Astrocyte of the hippocampus (primary cell): ENCODE measurements at regions not wholly inside any gene's neighbourhood (a gene's known extent, or its start where the extent isn't known, plus 50 kb on each side); places are given as distances from the start of the nearest gene placed in this dataset.
"Not testable (repeated sequence)": the region's sequence is repeated elsewhere in the genome, so short reads cannot be mapped to it uniquely, and the experiment has no call there.

Source experiments
- DNase-seq: peaks from one replicate; pipeline ENCODE4 v3.0.0; 2011; ENCODE audit warnings: low read depth, low spot score

GRCh38 chr3:170814822-170815221 is 55.2 kb downstream of the RPL22L1 start:
- no peak for DNase-seq

- no peak for DNase-seq
These were observed 56.7 kb downstream of the RPL22L1 start for GRCh38 chr3:170813266-170813665.

GRCh38 chr3:170811928-170812591 is 57.9 kb downstream of the RPL22L1 start:
- DNase-seq: peak; percentile 89

GRCh38 chr3:170811515-170811914 is 58.5 kb downstream of the RPL22L1 start:
- peak; percentile 55 for DNase-seq

GRCh38 chr3:170809975-170810357 is 60.0 kb downstream of the RPL22L1 start:
- no peak for DNase-seq

- peak; percentile 86 for DNase-seq
These were observed 60.7 kb downstream of the RPL22L1 start for GRCh38 chr3:170809007-170809974.

GRCh38 chr3:170808041-170808440 is 62.0 kb downstream of the RPL22L1 start:
- no peak for DNase-seq

- no peak for DNase-seq
These were observed 63.3 kb downstream of the RPL22L1 start for GRCh38 chr3:170806676-170807075.

GRCh38 chr3:170806141-170806540 is 63.9 kb downstream of the RPL22L1 start:
- DNase-seq: no peak

GRCh38 chr3:170805296-170805695 is 64.7 kb downstream of the RPL22L1 start:
- DNase-seq: not testable (repeated sequence)

GRCh38 chr3:170804634-170805033 is 65.4 kb downstream of the RPL22L1 start:
- DNase-seq: not testable (repeated sequence)

- DNase-seq: no peak
These were observed 65.9 kb downstream of the RPL22L1 start for GRCh38 chr3:170804078-170804477.

- peak; percentile 91 for DNase-seq
These were observed 67.5 kb downstream of the RPL22L1 start for GRCh38 chr3:170802164-170803151.

- DNase-seq: no peak
These were observed 68.4 kb downstream of the RPL22L1 start for GRCh38 chr3:170801597-170801996.

GRCh38 chr3:170800275-170800674 is 69.7 kb downstream of the RPL22L1 start:
- DNase-seq: not testable (repeated sequence)

- no peak for DNase-seq
These were observed 71.0 kb downstream of the RPL22L1 start for GRCh38 chr3:170799009-170799408.

GRCh38 chr3:170797685-170798084 is 72.3 kb downstream of the RPL22L1 start:
- no peak for DNase-seq

- DNase-seq: no peak
These were observed 77.5 kb downstream of the RPL22L1 start for GRCh38 chr3:170792471-170792870.

GRCh38 chr3:170790647-170791046 is 79.3 kb downstream of the RPL22L1 start:
- DNase-seq: no peak

GRCh38 chr3:170787464-170787863 is 82.5 kb downstream of the RPL22L1 start:
- DNase-seq: no peak

GRCh38 chr3:170785454-170785853 is 84.5 kb downstream of the RPL22L1 start:
- DNase-seq: no peak

GRCh38 chr3:170784406-170784805 is 85.6 kb downstream of the RPL22L1 start:
- DNase-seq: no peak
